Transverse colon (tissue), 4 donors: ENCODE measurements at regions not wholly inside any gene's neighbourhood (a gene's known extent, or its start where the extent isn't known, plus 50 kb on each side); places are given as distances from the start of the nearest gene placed in this dataset.

Source experiments
- EP300 ChIP-seq: sonication (generic); formaldehyde crosslinking; IDR thresholded peaks from one replicate; pipeline ENCODE4 v1.6.1; 2017; ENCODE audit warnings: antibody characterized with exemption, low read depth
- POLR2A ChIP-seq: fragments of 450-650 bp; IDR thresholded peaks from one replicate; pipeline ENCODE4 v1.6.1; 2016; ENCODE audit warnings: antibody characterized with exemption, mild to moderate bottlenecking, moderate library complexity
- POLR2AphosphoS5 ChIP-seq, 3 donors: sonication (generic); formaldehyde crosslinking; IDR thresholded peaks; one replicate each; pipeline ENCODE4 v1.6.1; 2016; ENCODE audit warnings: antibody characterized with exemption in 3 of 3
- TF ChIP-seq, protein P1 (sequence below), 5 experiments: fragments of 200-600 bp in 3 of 5; fragments of 450-650 bp in 2 of 5; sonication (generic) in 3 of 5; IDR thresholded peaks; 1 replicate in 2 of 5; 2 replicates in 3 of 5; pipeline ENCODE4 v1.5.1; 2016 to 2017; ENCODE audit warnings: antibody characterized with exemption in 5 of 5, inconsistent platforms in 3 of 5, mild to moderate bottlenecking in 2 of 5, moderate library complexity in 1 of 5

DNA sequence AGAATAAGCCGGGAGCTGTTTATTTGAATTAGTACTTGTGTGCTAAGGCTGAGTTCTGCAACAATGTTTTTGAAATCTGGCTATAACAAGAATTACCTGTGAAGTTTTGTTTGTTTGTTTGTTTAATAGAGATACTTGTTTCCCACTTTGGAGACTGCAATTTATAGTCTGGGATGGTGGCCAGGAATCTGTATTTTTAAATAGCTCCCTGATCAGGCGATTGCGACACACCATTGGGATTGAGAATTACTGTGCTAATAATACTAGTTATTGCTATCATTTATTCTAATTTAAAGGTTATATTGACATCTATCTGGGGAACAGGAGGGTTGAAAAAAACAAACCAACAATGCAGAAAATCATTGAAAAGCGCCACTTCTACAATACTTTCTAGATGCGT is 951.6 kb upstream of the TENM3 start:
- no peak for TF ChIP-seq POLR2A
- no peak for TF ChIP-seq POLR2AphosphoS5 (IDR thresholded peaks at IDR 0.05)
- TF ChIP-seq, protein P1, sequence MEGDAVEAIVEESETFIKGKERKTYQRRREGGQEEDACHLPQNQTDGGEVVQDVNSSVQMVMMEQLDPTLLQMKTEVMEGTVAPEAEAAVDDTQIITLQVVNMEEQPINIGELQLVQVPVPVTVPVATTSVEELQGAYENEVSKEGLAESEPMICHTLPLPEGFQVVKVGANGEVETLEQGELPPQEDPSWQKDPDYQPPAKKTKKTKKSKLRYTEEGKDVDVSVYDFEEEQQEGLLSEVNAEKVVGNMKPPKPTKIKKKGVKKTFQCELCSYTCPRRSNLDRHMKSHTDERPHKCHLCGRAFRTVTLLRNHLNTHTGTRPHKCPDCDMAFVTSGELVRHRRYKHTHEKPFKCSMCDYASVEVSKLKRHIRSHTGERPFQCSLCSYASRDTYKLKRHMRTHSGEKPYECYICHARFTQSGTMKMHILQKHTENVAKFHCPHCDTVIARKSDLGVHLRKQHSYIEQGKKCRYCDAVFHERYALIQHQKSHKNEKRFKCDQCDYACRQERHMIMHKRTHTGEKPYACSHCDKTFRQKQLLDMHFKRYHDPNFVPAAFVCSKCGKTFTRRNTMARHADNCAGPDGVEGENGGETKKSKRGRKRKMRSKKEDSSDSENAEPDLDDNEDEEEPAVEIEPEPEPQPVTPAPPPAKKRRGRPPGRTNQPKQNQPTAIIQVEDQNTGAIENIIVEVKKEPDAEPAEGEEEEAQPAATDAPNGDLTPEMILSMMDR (IDR thresholded peaks at IDR 0.05): no peak
- no peak for TF ChIP-seq EP300
